ENCODE measurements at regions not wholly inside any gene's neighbourhood (a gene's known extent, or its start where the extent isn't known, plus 50 kb on each side); places are given as distances from the start of the nearest gene placed in this dataset.

- Histone ChIP-seq H3K79me2 (ENCODE audit: insufficient read depth, low read length) (no peaks in the 10 kb centered on the region), H2BK5ac (ENCODE audit: insufficient read length, low read length) (no peak overlapping the region), H2BK15ac (ENCODE audit: low read depth, low read length) (no peak overlapping the region), H3K4me1 (ENCODE audit: insufficient read depth, low read length) (no peaks in the 10 kb centered on the region), H3K18ac (ENCODE audit: insufficient read length, low read depth, low read length) (no peak overlapping the region), H3K23ac (ENCODE audit: insufficient read length, low read depth, low read length) (no peak overlapping the region), H2BK12ac (ENCODE audit: insufficient read length, low read depth, low read length) (no peak overlapping the region), H4K91ac (ENCODE audit: insufficient read length, low read depth, low read length) (no peak overlapping the region), H3K23me2 (ENCODE audit: insufficient read length, low read depth, low read length, poor library complexity, severe bottlenecking) (no peaks in the 10 kb centered on the region), H4K5ac (ENCODE audit: insufficient read length, low read depth, low read length) (no peak overlapping the region), H4K20me1 (ENCODE audit: control insufficient read depth, insufficient read depth, insufficient read length) (no peaks in the 10 kb centered on the region), H3K27ac (ENCODE audit: insufficient read length, low read depth, low read length) (no peak overlapping the region), H2BK20ac (ENCODE audit: low read depth, low read length, poor library complexity, severe bottlenecking) (no peak overlapping the region), H4K8ac (replicated peaks; ENCODE audit: insufficient read length, low read depth, low read length) (no peak overlapping the region), H3K9me3 (ENCODE audit: control insufficient read depth, low read depth, low read length) (no peaks in the 10 kb centered on the region), H2AFZ (ENCODE audit: low read length) (peak overlapping the region; percentile 32), H2AK5ac (ENCODE audit: insufficient read length, low read length) (no peak overlapping the region), H3K4ac (ENCODE audit: low read depth, low read length) (no peak overlapping the region), H3K9ac (ENCODE audit: extremely low read depth, insufficient read length, low read length) (no peak overlapping the region), H2BK120ac (ENCODE audit: low read depth, low read length, poor library complexity, severe bottlenecking) (no peak overlapping the region), H3K79me1 (ENCODE audit: insufficient read depth, low read depth, low read length, poor library complexity, severe bottlenecking) (no peaks in the 10 kb centered on the region), H3K56ac (ENCODE audit: insufficient read length, low read depth, low read length) (no peak overlapping the region), H3T11ph (ENCODE audit: low read length) (no peak overlapping the region), H3K27me3 (ENCODE audit: insufficient read depth, low read length) (no peaks in the 10 kb centered on the region), H3K14ac (ENCODE audit: insufficient read depth, low read length) (no peak overlapping the region), H3K4me2 (ENCODE audit: insufficient read depth, insufficient read length, low read length) (no peak overlapping the region)
- Mint-ChIP-seq H3K9me3 (no peaks in the 10 kb centered on the region; a peak in 1 of 5 replicates), H3K27me3 (ENCODE audit: low read depth) (no peaks in the 10 kb centered on the region; the same call in 1 of the 2 replicates), H3K27ac (no peak overlapping the region), H3K4me3 (no peak overlapping the region), H3K36me3 (ENCODE audit: insufficient read depth in 1 of 3, low read depth in 3 of 3) (peaks cover 0 to 3% (median 0%) of the 10 kb centered on the region in 3 experiments; a peak in 1 of 7 replicates), H3K4me1 (peaks cover 8 to 9% of the 10 kb centered on the region in 2 experiments)
- no peak for TF ChIP-seq CTCF (conservative IDR thresholded peaks at IDR 0.05)
- no peak for DNase-seq
- no CpG with 5 or more reads among the region's 8 CpGs for WGBS (ENCODE audit: extremely low coverage, insufficient read length, low lambda C conversion rate)
These were observed 363.4 kb upstream of the ATP2B1 start for GRCh38 chr12:90071996-90072395.

Measured in H9 (cell line).